ENCODE measurements at regions not wholly inside any gene's neighbourhood (a gene's known extent, or its start where the extent isn't known, plus 50 kb on each side); places are given as distances from the start of the nearest gene placed in this dataset.

GRCh38 chr9:13957089-13957488 lies 356.9 kb downstream of the NFIB start:
- Histone ChIP-seq H3K4me3 (no peak overlapping the region), H3K27ac (no peak overlapping the region), H3K4me1 (replicated peaks in 1 of 2) (peaks cover 6 to 11% of the 10 kb centered on the region in 2 donors)
- no peak for ATAC-seq (replicated peaks in 6 of 8)
- in situ Hi-C loops (cut with MboI; ENCODE audit: low pct_unique_long_range_greater_than_20kb in 2 of 9, low sequenced_read_pairs in 9 of 9, unreplicated experiment in 9 of 9): no loop called here
- WGBS, 10 experiments: 59 to 94% (median 75%) methylated on average over 2 of the region's 2 CpGs; no CpG with 5 or more reads in 4 of the 10 experiments

GRCh38 chr9:13956107-13956506 lies 357.8 kb downstream of the NFIB start:
- Histone ChIP-seq H3K4me1 (replicated peaks in 1 of 2) (peaks cover 6 to 11% of the 10 kb centered on the region in 2 donors), H3K27ac (no peak overlapping the region), H3K4me3 (no peak overlapping the region)
- peak in 1 of 8 experiments; percentile 10 for ATAC-seq (replicated peaks in 6 of 8)
- in situ Hi-C loops (cut with MboI; ENCODE audit: low pct_unique_long_range_greater_than_20kb in 2 of 9, low sequenced_read_pairs in 9 of 9, unreplicated experiment in 9 of 9): no loop called here
- WGBS, 10 experiments: 15 to 100% (median 69%) methylated on average over 1 to 4 of the region's 4 CpGs

- Histone ChIP-seq H3K4me1 (replicated peaks in 1 of 2) (peaks cover 6 to 11% of the 10 kb centered on the region in 2 donors), H3K4me3 (no peak overlapping the region), H3K27ac (no peak overlapping the region)
- in situ Hi-C loops (cut with MboI; ENCODE audit: low pct_unique_long_range_greater_than_20kb in 2 of 9, low sequenced_read_pairs in 9 of 9, unreplicated experiment in 9 of 9): no loop called here
- WGBS, 10 experiments: 43 to 100% (median 63%) methylated on average over 1 to 5 of the region's 6 CpGs; no CpG with 5 or more reads in 1 of the 10 experiments
- ATAC-seq (replicated peaks in 6 of 8): peak in 5 of 8 experiments; percentile 58 to 82 (median 80)
Measured at GRCh38 chr9:13952906-13953305, 361.0 kb downstream of the NFIB start.

- in situ Hi-C loops (cut with MboI; ENCODE audit: low pct_unique_long_range_greater_than_20kb in 2 of 9, low sequenced_read_pairs in 9 of 9, unreplicated experiment in 9 of 9): loop anchor here in 1 of 9 experiments (25.0 kb wide), 1 partner anchor 111 kb away; no protein-coding TSS in a partner anchor
- no peak for ATAC-seq (replicated peaks in 6 of 8)
- Histone ChIP-seq H3K27ac (no peak overlapping the region), H3K4me1 (replicated peaks in 1 of 2) (peaks cover 4 to 11% of the 10 kb centered on the region in 2 donors), H3K4me3 (no peak overlapping the region)
- 60 to 100% (median 88%) methylated on average over 2 to 4 of the region's 4 CpGs for WGBS, 10 experiments
Measured at GRCh38 chr9:13948037-13948436, 365.9 kb downstream of the NFIB start.

GRCh38 chr9:13943176-13943575 lies 370.8 kb downstream of the NFIB start:
- H3K27ac ChIP-seq: no peak overlapping the region
- ATAC-seq (replicated peaks in 6 of 8): no peak
- in situ Hi-C loops (cut with MboI; ENCODE audit: low pct_unique_long_range_greater_than_20kb in 2 of 9, low sequenced_read_pairs in 9 of 9, unreplicated experiment in 9 of 9): loop anchor here in 1 of 9 experiments (25.0 kb wide), 1 partner anchor 106 kb away; no protein-coding TSS in a partner anchor
- peaks cover 0 to 3% of the 10 kb centered on the region in 2 donors for H3K4me1 ChIP-seq (replicated peaks in 1 of 2)
- no peak overlapping the region for H3K4me3 ChIP-seq

- whole genome bisulfite sequencing, 10 experiments: 4 to 97% (median 79%) methylated on average over 2 to 4 of the region's 4 CpGs; no CpG with 5 or more reads in 1 of the 10 experiments
- peak in 4 of 8 experiments; percentile 48 to 96 (median 64) for ATAC-seq (replicated peaks in 6 of 8)
Measured at GRCh38 chr9:13942695-13943094, 371.2 kb downstream of the NFIB start.

GRCh38 chr9:13942201-13942600 lies 371.7 kb downstream of the NFIB start:
- in situ Hi-C loops (cut with MboI; ENCODE audit: low pct_unique_long_range_greater_than_20kb in 2 of 9, low sequenced_read_pairs in 9 of 9, unreplicated experiment in 9 of 9): loop anchor here in 1 of 9 experiments (25.0 kb wide), 1 partner anchor 105 kb away; no protein-coding TSS in a partner anchor
- peaks cover 0 to 3% of the 10 kb centered on the region in 2 donors for H3K4me1 ChIP-seq (replicated peaks in 1 of 2)
- no peak overlapping the region for H3K27ac ChIP-seq
- no peak for ATAC-seq (replicated peaks in 6 of 8)
- no peak overlapping the region for H3K4me3 ChIP-seq
- WGBS, 10 experiments: 0 to 98% (median 92%) methylated on average over 2 to 6 of the region's 6 CpGs

More at GRCh38 chr9:13942695-13943094, 371.2 kb downstream of the NFIB start:
- in situ Hi-C loops (cut with MboI; ENCODE audit: low pct_unique_long_range_greater_than_20kb in 2 of 9, low sequenced_read_pairs in 9 of 9, unreplicated experiment in 9 of 9): loop anchor here in 1 of 9 experiments (25.0 kb wide), 1 partner anchor 105 kb away; no protein-coding TSS in a partner anchor
- Histone ChIP-seq H3K4me3 (no peak overlapping the region), H3K27ac (no peak overlapping the region), H3K4me1 (replicated peaks in 1 of 2) (peaks cover 0 to 3% of the 10 kb centered on the region in 2 donors)

- Histone ChIP-seq H3K4me1 (replicated peaks in 1 of 2) (peaks cover 0 to 3% of the 10 kb centered on the region in 2 donors), H3K27ac (no peak overlapping the region), H3K4me3 (no peak overlapping the region)
- WGBS, 10 experiments: 0 to 98% (median 79%) methylated on average over 1 to 7 of the region's 7 CpGs
- ATAC-seq (replicated peaks in 6 of 8): peak in 3 of 8 experiments; percentile 39 to 74 (median 46)
- in situ Hi-C loops (cut with MboI; ENCODE audit: low pct_unique_long_range_greater_than_20kb in 2 of 9, low sequenced_read_pairs in 9 of 9, unreplicated experiment in 9 of 9): loop anchor here in 1 of 9 experiments (25.0 kb wide), 1 partner anchor 104 kb away; no protein-coding TSS in a partner anchor
Measured at GRCh38 chr9:13941714-13942113, 372.2 kb downstream of the NFIB start.

- no peak for ATAC-seq (replicated peaks in 6 of 8)
- in situ Hi-C loops (cut with MboI; ENCODE audit: low pct_unique_long_range_greater_than_20kb in 2 of 9, low sequenced_read_pairs in 9 of 9, unreplicated experiment in 9 of 9): loop anchor here in 1 of 9 experiments (25.0 kb wide), 1 partner anchor 103 kb away; no protein-coding TSS in a partner anchor
- Histone ChIP-seq H3K4me1 (replicated peaks in 1 of 2) (peaks cover 0 to 3% of the 10 kb centered on the region in 2 donors), H3K4me3 (no peak overlapping the region), H3K27ac (no peak overlapping the region)
- WGBS, 10 experiments: 34 to 100% (median 89%) methylated on average over 1 to 8 of the region's 8 CpGs; no CpG with 5 or more reads in 2 of the 10 experiments
Measured at GRCh38 chr9:13939701-13940490, 374.0 kb downstream of the NFIB start.

GRCh38 chr9:13939134-13939533 lies 374.8 kb downstream of the NFIB start:
- 0 to 89% (median 33%) methylated on average over 1 of the region's 1 CpG; no CpG with 5 or more reads in 3 of the 10 experiments for WGBS, 10 experiments
- H3K4me1 ChIP-seq (replicated peaks in 1 of 2): peaks cover 0 to under 1% of the 10 kb centered on the region in 2 donors
- ATAC-seq (replicated peaks in 6 of 8): no peak
- in situ Hi-C loops (cut with MboI; ENCODE audit: low pct_unique_long_range_greater_than_20kb in 2 of 9, low sequenced_read_pairs in 9 of 9, unreplicated experiment in 9 of 9): loop anchor here in 1 of 9 experiments (25.0 kb wide), 1 partner anchor 102 kb away; no protein-coding TSS in a partner anchor
- H3K27ac ChIP-seq: no peak overlapping the region
- no peak overlapping the region for H3K4me3 ChIP-seq

- H3K4me1 ChIP-seq (replicated peaks in 1 of 2): peaks cover 0 to 4% of the 10 kb centered on the region in 2 donors
- WGBS, 10 experiments: 64 to 93% (median 89%) methylated on average over 1 to 3 of the region's 3 CpGs; no CpG with 5 or more reads in 4 of the 10 experiments
- in situ Hi-C loops (cut with MboI; ENCODE audit: low pct_unique_long_range_greater_than_20kb in 2 of 9, low sequenced_read_pairs in 9 of 9, unreplicated experiment in 9 of 9): loop anchor here in 1 of 9 experiments (25.0 kb wide), 1 partner anchor 97 kb away; no protein-coding TSS in a partner anchor
- no peak overlapping the region for H3K27ac ChIP-seq
- no peak overlapping the region for H3K4me3 ChIP-seq
- no peak for ATAC-seq (replicated peaks in 6 of 8)
Measured at GRCh38 chr9:13934416-13934815, 379.5 kb downstream of the NFIB start.

GRCh38 chr9:13933268-13933656 lies 380.7 kb downstream of the NFIB start:
- in situ Hi-C loops (cut with MboI; ENCODE audit: low pct_unique_long_range_greater_than_20kb in 2 of 9, low sequenced_read_pairs in 9 of 9, unreplicated experiment in 9 of 9): loop anchor here in 1 of 9 experiments (25.0 kb wide), 1 partner anchor 96 kb away; no protein-coding TSS in a partner anchor
- 88 to 100% (median 100%) methylated on average over 1 of the region's 1 CpG; no CpG with 5 or more reads in 6 of the 10 experiments for WGBS, 10 experiments
- Histone ChIP-seq H3K27ac (no peak overlapping the region), H3K4me1 (replicated peaks in 1 of 2) (peaks cover 0 to 4% of the 10 kb centered on the region in 2 donors), H3K4me3 (no peak overlapping the region)
- no peak for ATAC-seq (replicated peaks in 6 of 8)

Measured in motor neuron (in vitro differentiated cells).